ENCODE measurements at regions not wholly inside any gene's neighbourhood (a gene's known extent, or its start where the extent isn't known, plus 50 kb on each side); places are given as distances from the start of the nearest gene placed in this dataset.

GRCh38 chr21:43304206-43304605 lies 122.7 kb downstream of the SIK1 start:
- no peaks in the 10 kb centered on the region for H3K36me3 ChIP-seq (ENCODE audit: control insufficient read depth, insufficient read depth, low read length)
- no peak for DNase-seq (ENCODE audit: low read depth)
- FAIRE-seq = no peak
- no peak overlapping the region for H3K4me3 ChIP-seq (ENCODE audit: low read depth, low read length)
- TF ChIP-seq CTCF (IDR thresholded peaks at IDR 0.05; ENCODE audit: insufficient read depth, low read length, severe bottlenecking) = no peak
- no peaks in the 10 kb centered on the region for H3K27me3 ChIP-seq (ENCODE audit: control insufficient read depth, insufficient read depth, low read length)

- no peak for TF ChIP-seq CTCF (IDR thresholded peaks at IDR 0.05; ENCODE audit: insufficient read depth, low read length, severe bottlenecking)
- no peak for FAIRE-seq
- no peak for DNase-seq (ENCODE audit: low read depth)
- no peak overlapping the region for H3K4me3 ChIP-seq (ENCODE audit: low read depth, low read length)
- H3K36me3 ChIP-seq (ENCODE audit: control insufficient read depth, insufficient read depth, low read length) = no peaks in the 10 kb centered on the region
- no peaks in the 10 kb centered on the region for H3K27me3 ChIP-seq (ENCODE audit: control insufficient read depth, insufficient read depth, low read length)
Observed at GRCh38 chr21:43303275-43304178, 123.4 kb downstream of the SIK1 start.

GRCh38 chr21:43302769-43303168 lies 124.2 kb downstream of the SIK1 start:
- Histone ChIP-seq H3K4me3 (ENCODE audit: low read depth, low read length) (no peak overlapping the region), H3K27me3 (ENCODE audit: control insufficient read depth, insufficient read depth, low read length) (no peaks in the 10 kb centered on the region), H3K36me3 (ENCODE audit: control insufficient read depth, insufficient read depth, low read length) (no peaks in the 10 kb centered on the region)
- TF ChIP-seq CTCF (IDR thresholded peaks at IDR 0.05; ENCODE audit: insufficient read depth, low read length, severe bottlenecking) = no peak
- DNase-seq (ENCODE audit: low read depth) (no peak), FAIRE-seq (no peak)

- Histone ChIP-seq H3K4me3 (ENCODE audit: low read depth, low read length) (no peak overlapping the region), H3K36me3 (ENCODE audit: control insufficient read depth, insufficient read depth, low read length) (no peaks in the 10 kb centered on the region), H3K27me3 (ENCODE audit: control insufficient read depth, insufficient read depth, low read length) (no peaks in the 10 kb centered on the region)
- FAIRE-seq (peak; percentile 36), DNase-seq (ENCODE audit: low read depth) (no peak)
- no peak for TF ChIP-seq CTCF (IDR thresholded peaks at IDR 0.05; ENCODE audit: insufficient read depth, low read length, severe bottlenecking)
Observed at GRCh38 chr21:43302062-43302700, 124.8 kb downstream of the SIK1 start.

- FAIRE-seq (no peak), DNase-seq (ENCODE audit: low read depth) (peak; percentile 25)
- no peak for TF ChIP-seq CTCF (IDR thresholded peaks at IDR 0.05; ENCODE audit: insufficient read depth, low read length, severe bottlenecking)
- H3K36me3 ChIP-seq (ENCODE audit: control insufficient read depth, insufficient read depth, low read length) = no peaks in the 10 kb centered on the region
- no peak overlapping the region for H3K4me3 ChIP-seq (ENCODE audit: low read depth, low read length)
- no peaks in the 10 kb centered on the region for H3K27me3 ChIP-seq (ENCODE audit: control insufficient read depth, insufficient read depth, low read length)
Observed at GRCh38 chr21:43301409-43302061, 125.4 kb downstream of the SIK1 start.

All from bronchial epithelial cell (primary cell).